ENCODE measurements at regions not wholly inside any gene's neighbourhood (a gene's known extent, or its start where the extent isn't known, plus 50 kb on each side); places are given as distances from the start of the nearest gene placed in this dataset.
A peak's percentile ranks its signal among the peaks of the same experiment; 100 is the strongest.
"Not testable (repeated sequence)": the region's sequence is repeated elsewhere in the genome, so short reads cannot be mapped to it uniquely, and the experiment has no call there.

GRCh38 chrX:76538860-76539259 lies 111.3 kb downstream of the MAGEE1 start:
- no peaks in the 10 kb centered on the region for H3K27me3 ChIP-seq (ENCODE audit: low read depth, low read length)
- H3K36me3 ChIP-seq (replicated peaks; ENCODE audit: low read depth, low read length): no peaks in the 10 kb centered on the region
- H3K4me1 ChIP-seq (ENCODE audit: low read length): no peaks in the 10 kb centered on the region
- H3K27ac ChIP-seq (ENCODE audit: low read length): no peak overlapping the region
- H4K20me1 ChIP-seq (ENCODE audit: insufficient read depth, low read length): no peaks in the 10 kb centered on the region
- H3K9me3 ChIP-seq (ENCODE audit: insufficient read depth, low read length): no peaks in the 10 kb centered on the region
- H3K4me2 ChIP-seq (ENCODE audit: low read length): no peak overlapping the region
- H3K4me3 ChIP-seq (ENCODE audit: low read length): no peak overlapping the region
- TF ChIP-seq CTCF (IDR thresholded peaks at IDR 0.05; ENCODE audit: low read depth, low read length): no peak
- no peak overlapping the region for H2AFZ ChIP-seq (ENCODE audit: low read depth, low read length)
- H3K9ac ChIP-seq (ENCODE audit: low read length): no peak overlapping the region
- H3K79me2 ChIP-seq (ENCODE audit: low read length): no peaks in the 10 kb centered on the region

- H3K4me3 ChIP-seq (ENCODE audit: low read length); H3K9ac ChIP-seq (ENCODE audit: low read length); H3K36me3 ChIP-seq (replicated peaks; ENCODE audit: low read depth, low read length); H3K4me2 ChIP-seq (ENCODE audit: low read length); H3K27ac ChIP-seq (ENCODE audit: low read length); H3K27me3 ChIP-seq (ENCODE audit: low read depth, low read length); H3K9me3 ChIP-seq (ENCODE audit: insufficient read depth, low read length); H2AFZ ChIP-seq (ENCODE audit: low read depth, low read length); H3K4me1 ChIP-seq (ENCODE audit: low read length); H4K20me1 ChIP-seq (ENCODE audit: insufficient read depth, low read length); H3K79me2 ChIP-seq (ENCODE audit: low read length): not testable (repeated sequence)
These were observed 115.9 kb downstream of the MAGEE1 start for GRCh38 chrX:76543381-76543780.

- H3K79me2 ChIP-seq (ENCODE audit: low read length): no peaks in the 10 kb centered on the region
- H3K4me2 ChIP-seq (ENCODE audit: low read length): no peak overlapping the region
- no peak overlapping the region for H2AFZ ChIP-seq (ENCODE audit: low read depth, low read length)
- no peaks in the 10 kb centered on the region for H3K36me3 ChIP-seq (replicated peaks; ENCODE audit: low read depth, low read length)
- no peaks in the 10 kb centered on the region for H3K27me3 ChIP-seq (ENCODE audit: low read depth, low read length)
- no peaks in the 10 kb centered on the region for H3K4me1 ChIP-seq (ENCODE audit: low read length)
- H4K20me1 ChIP-seq (ENCODE audit: insufficient read depth, low read length): no peaks in the 10 kb centered on the region
- no peak overlapping the region for H3K9ac ChIP-seq (ENCODE audit: low read length)
- no peak overlapping the region for H3K27ac ChIP-seq (ENCODE audit: low read length)
- no peak overlapping the region for H3K4me3 ChIP-seq (ENCODE audit: low read length)
- H3K9me3 ChIP-seq (ENCODE audit: insufficient read depth, low read length): no peaks in the 10 kb centered on the region
- no peak for TF ChIP-seq CTCF (IDR thresholded peaks at IDR 0.05; ENCODE audit: low read depth, low read length)
- TF ChIP-seq EZH2phosphoT487 (IDR thresholded peaks at IDR 0.05; ENCODE audit: low read depth): no peak
These were observed 122.5 kb downstream of the MAGEE1 start for GRCh38 chrX:76550016-76550415.

GRCh38 chrX:76555269-76555668 lies 127.8 kb downstream of the MAGEE1 start:
- Histone ChIP-seq H3K4me2 (ENCODE audit: low read length) (no peak overlapping the region), H4K20me1 (ENCODE audit: insufficient read depth, low read length) (no peaks in the 10 kb centered on the region), H3K36me3 (replicated peaks; ENCODE audit: low read depth, low read length) (no peaks in the 10 kb centered on the region), H3K4me3 (ENCODE audit: low read length) (no peak overlapping the region), H3K4me1 (ENCODE audit: low read length) (no peaks in the 10 kb centered on the region), H3K9ac (ENCODE audit: low read length) (no peak overlapping the region), H3K79me2 (ENCODE audit: low read length) (no peaks in the 10 kb centered on the region), H3K27ac (ENCODE audit: low read length) (no peak overlapping the region), H3K27me3 (ENCODE audit: low read depth, low read length) (no peaks in the 10 kb centered on the region), H3K9me3 (ENCODE audit: insufficient read depth, low read length) (no peaks in the 10 kb centered on the region), H2AFZ (ENCODE audit: low read depth, low read length) (no peak overlapping the region)
- TF ChIP-seq EZH2phosphoT487 (IDR thresholded peaks at IDR 0.05; ENCODE audit: low read depth) (no peak), CTCF (IDR thresholded peaks at IDR 0.05; ENCODE audit: low read depth, low read length) (no peak)

GRCh38 chrX:76555816-76556215 lies 128.3 kb downstream of the MAGEE1 start:
- H3K9ac ChIP-seq (ENCODE audit: low read length): no peak overlapping the region
- no peaks in the 10 kb centered on the region for H4K20me1 ChIP-seq (ENCODE audit: insufficient read depth, low read length)
- H3K4me1 ChIP-seq (ENCODE audit: low read length): no peaks in the 10 kb centered on the region
- no peaks in the 10 kb centered on the region for H3K79me2 ChIP-seq (ENCODE audit: low read length)
- no peaks in the 10 kb centered on the region for H3K9me3 ChIP-seq (ENCODE audit: insufficient read depth, low read length)
- H3K27ac ChIP-seq (ENCODE audit: low read length): no peak overlapping the region
- no peak overlapping the region for H2AFZ ChIP-seq (ENCODE audit: low read depth, low read length)
- no peaks in the 10 kb centered on the region for H3K27me3 ChIP-seq (ENCODE audit: low read depth, low read length)
- TF ChIP-seq CTCF (IDR thresholded peaks at IDR 0.05; ENCODE audit: low read depth, low read length): peak; percentile 57
- TF ChIP-seq EZH2phosphoT487 (IDR thresholded peaks at IDR 0.05; ENCODE audit: low read depth): no peak
- H3K4me3 ChIP-seq (ENCODE audit: low read length): no peak overlapping the region
- no peak overlapping the region for H3K4me2 ChIP-seq (ENCODE audit: low read length)
- H3K36me3 ChIP-seq (replicated peaks; ENCODE audit: low read depth, low read length): no peaks in the 10 kb centered on the region

- not testable (repeated sequence) for H3K27ac ChIP-seq (ENCODE audit: low read length); H3K27me3 ChIP-seq (ENCODE audit: low read depth, low read length); H2AFZ ChIP-seq (ENCODE audit: low read depth, low read length); H4K20me1 ChIP-seq (ENCODE audit: insufficient read depth, low read length); H3K9me3 ChIP-seq (ENCODE audit: insufficient read depth, low read length); H3K36me3 ChIP-seq (replicated peaks; ENCODE audit: low read depth, low read length); H3K4me1 ChIP-seq (ENCODE audit: low read length); H3K4me2 ChIP-seq (ENCODE audit: low read length); H3K79me2 ChIP-seq (ENCODE audit: low read length); H3K4me3 ChIP-seq (ENCODE audit: low read length); H3K9ac ChIP-seq (ENCODE audit: low read length)
These were observed 137.3 kb downstream of the MAGEE1 start for GRCh38 chrX:76564842-76565241.
